Mesendoderm (in vitro differentiated cells): ENCODE measurements at regions not wholly inside any gene's neighbourhood (a gene's known extent, or its start where the extent isn't known, plus 50 kb on each side); places are given as distances from the start of the nearest gene placed in this dataset.
A peak's percentile ranks its signal among the peaks of the same experiment; 100 is the strongest.

Source experiments
- DNase-seq: peaks from one replicate; pipeline ENCODE4 v3.0.0; 2013
- H2AK5ac ChIP-seq: 2 replicates; pipeline ENCODE4 v1.6.1; 2013; ENCODE audit warnings: low read length, inconsistent platforms
- H2BK120ac ChIP-seq: 2 replicates; pipeline ENCODE4 v1.6.1; 2013; ENCODE audit warnings: low read depth, mild to moderate bottlenecking, low read length, moderate library complexity, mixed read lengths
- H2BK15ac ChIP-seq: replicated peaks from 2 replicates; pipeline ENCODE4 v1.6.1; 2013; ENCODE audit warnings: low read depth, mild to moderate bottlenecking, moderate library complexity
- H2BK5ac ChIP-seq: 2 replicates; pipeline ENCODE4 v1.6.1; 2013; ENCODE audit warnings: low read length, inconsistent platforms
- H3K18ac ChIP-seq: 2 replicates; pipeline ENCODE4 v1.6.1; 2013; ENCODE audit warnings: mild to moderate bottlenecking, low read length, mixed read lengths
- H3K23ac ChIP-seq: one replicate; pipeline ENCODE4 v1.6.1; 2013; ENCODE audit warnings: low read length
- H3K27ac ChIP-seq: 2 replicates; pipeline ENCODE4 v1.5.1; 2013; ENCODE audit warnings: low read depth, mild to moderate bottlenecking, inconsistent platforms, low read length, moderate library complexity
- H3K27me3 ChIP-seq: 2 replicates; pipeline ENCODE4 v1.6.1; 2013; ENCODE audit warnings: low read length, control low read depth, mild to moderate bottlenecking, inconsistent platforms; ENCODE audit not compliant: insufficient read depth, poor library complexity
- H3K36me3 ChIP-seq: 2 replicates; pipeline ENCODE4 v1.6.1; 2013; ENCODE audit warnings: low read length, inconsistent platforms; ENCODE audit not compliant: control insufficient read depth, insufficient read depth
- H3K4ac ChIP-seq: one replicate; pipeline ENCODE4 v1.6.1; 2013; ENCODE audit warnings: low read depth, mild to moderate bottlenecking, low read length, moderate library complexity
- H3K4me1 ChIP-seq: 2 replicates; pipeline ENCODE4 v1.6.1; 2013; ENCODE audit warnings: low read depth, low read length, inconsistent platforms; ENCODE audit not compliant: control insufficient read depth
- H3K4me2 ChIP-seq: 2 replicates; pipeline ENCODE4 v1.6.1; 2013; ENCODE audit warnings: low read length
- H3K4me3 ChIP-seq: 2 replicates; pipeline ENCODE4 v1.5.1; 2013; ENCODE audit warnings: mild to moderate bottlenecking, low read length
- H3K56ac ChIP-seq: one replicate; pipeline ENCODE4 v1.6.1; 2013; ENCODE audit warnings: low read length
- H3K79me1 ChIP-seq: 2 replicates; pipeline ENCODE4 v1.6.1; 2013; ENCODE audit warnings: low read length, inconsistent platforms
- H3K79me2 ChIP-seq: 2 replicates; pipeline ENCODE4 v1.6.1; 2013; ENCODE audit warnings: mild to moderate bottlenecking, low read length; ENCODE audit not compliant: control insufficient read depth, insufficient read depth
- H3K9ac ChIP-seq: 2 replicates; pipeline ENCODE4 v1.6.1; 2013; ENCODE audit warnings: low read length, inconsistent platforms
- H4K5ac ChIP-seq: one replicate; pipeline ENCODE4 v1.6.1; 2013; ENCODE audit warnings: low read length
- H4K8ac ChIP-seq: one replicate; pipeline ENCODE4 v1.6.1; 2013; ENCODE audit warnings: low read depth, mild to moderate bottlenecking, control low read depth, low read length, moderate library complexity
- WGBS: extraction: QIAGEN DNeasy Blood & Tissue Kit; methylation state at CpG from one replicate; pipeline ENCODE4 v1.1.7; 2013; ENCODE audit warnings: low lambda C conversion rate, missing lambda C conversion rate; ENCODE audit not compliant: insufficient coverage; ENCODE audit errors: extremely low coverage; 5-methylcytosine and 5-hydroxymethylcytosine counted together

DNA sequence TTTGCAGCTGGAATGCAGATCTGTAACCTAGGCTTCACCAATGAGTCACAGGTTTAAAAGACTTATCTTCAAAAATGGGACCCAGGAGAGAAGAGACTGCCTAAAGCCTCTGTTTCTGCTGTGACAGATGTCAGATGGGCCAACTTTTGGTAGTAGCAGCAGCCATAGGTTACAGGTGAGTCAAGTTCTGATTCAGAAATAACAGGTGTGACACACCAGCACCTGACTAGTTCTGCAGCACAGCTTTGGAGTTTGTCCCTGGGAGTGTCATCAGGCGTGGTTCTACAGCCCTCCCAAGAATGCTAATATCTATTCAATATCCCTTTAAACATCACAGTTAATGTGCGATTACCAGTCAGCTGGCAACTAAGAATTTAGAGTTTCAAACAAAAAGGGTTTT is 121.9 kb upstream of the BTN3A2 start:
- H3K27ac ChIP-seq = no peak overlapping the region
- H3K36me3 ChIP-seq = no peaks in the 10 kb centered on the region
- H2AK5ac ChIP-seq = no peak overlapping the region

DNA sequence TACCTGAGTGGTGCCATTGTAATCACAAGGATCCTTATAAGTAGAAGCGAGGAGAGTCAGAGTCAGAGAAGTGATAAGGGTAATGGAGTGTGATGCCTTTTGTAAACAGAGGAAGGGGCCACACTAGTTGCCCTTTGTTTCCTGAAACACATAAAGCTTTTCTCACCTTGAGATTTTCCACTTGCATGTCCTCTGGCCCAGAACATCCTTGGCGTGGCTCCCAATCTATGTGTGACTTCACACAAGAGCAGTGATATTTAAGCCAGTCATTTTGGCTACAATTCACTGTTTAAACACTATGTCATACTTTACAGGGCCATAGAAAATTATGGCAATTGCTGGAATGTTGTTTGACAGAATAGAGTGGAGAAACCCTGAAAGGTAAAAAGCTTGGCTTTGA is 121.2 kb upstream of the BTN3A2 start:
- WGBS = no CpG with 5 or more reads among the region's 2 CpGs
- H3K4me3 ChIP-seq = no peak overlapping the region
- no peak overlapping the region for H2BK15ac ChIP-seq
- no peaks in the 10 kb centered on the region for H3K27me3 ChIP-seq
- no peak overlapping the region for H4K5ac ChIP-seq
- peaks cover 8% of the 10 kb centered on the region for H3K4me1 ChIP-seq
- H2BK5ac ChIP-seq = no peak overlapping the region
- H3K4ac ChIP-seq = no peak overlapping the region
- no peaks in the 10 kb centered on the region for H3K36me3 ChIP-seq
- no peak overlapping the region for H2AK5ac ChIP-seq
- no peak overlapping the region for H3K4me2 ChIP-seq
- H3K27ac ChIP-seq = no peak overlapping the region
- no peak overlapping the region for H3K9ac ChIP-seq
- peak overlapping the region; percentile 62 for H3K18ac ChIP-seq
- H3K79me2 ChIP-seq = no peaks in the 10 kb centered on the region
- no peaks in the 10 kb centered on the region for H3K79me1 ChIP-seq
- no peak overlapping the region for H3K56ac ChIP-seq
- DNase-seq = peak; percentile 86
- no peak overlapping the region for H4K8ac ChIP-seq
- no peak overlapping the region for H3K23ac ChIP-seq
- no peak overlapping the region for H2BK120ac ChIP-seq

More for the DNA sequence above, 121.9 kb upstream of the BTN3A2 start:
- no peaks in the 10 kb centered on the region for H3K79me2 ChIP-seq
- H2BK120ac ChIP-seq = no peak overlapping the region
- H3K4ac ChIP-seq = no peak overlapping the region
- no peak overlapping the region for H4K5ac ChIP-seq
- no peaks in the 10 kb centered on the region for H3K27me3 ChIP-seq
- WGBS = no CpG with 5 or more reads among the region's 2 CpGs
- no peak overlapping the region for H3K9ac ChIP-seq
- H3K4me1 ChIP-seq = peaks cover 8% of the 10 kb centered on the region
- no peaks in the 10 kb centered on the region for H3K79me1 ChIP-seq
- H3K56ac ChIP-seq = no peak overlapping the region
- no peak overlapping the region for H3K18ac ChIP-seq
- peak; percentile 56 for DNase-seq
- H2BK15ac ChIP-seq = no peak overlapping the region
- no peak overlapping the region for H3K4me3 ChIP-seq
- H2BK5ac ChIP-seq = no peak overlapping the region
- no peak overlapping the region for H3K23ac ChIP-seq
- H3K4me2 ChIP-seq = no peak overlapping the region
- H4K8ac ChIP-seq = no peak overlapping the region

DNA sequence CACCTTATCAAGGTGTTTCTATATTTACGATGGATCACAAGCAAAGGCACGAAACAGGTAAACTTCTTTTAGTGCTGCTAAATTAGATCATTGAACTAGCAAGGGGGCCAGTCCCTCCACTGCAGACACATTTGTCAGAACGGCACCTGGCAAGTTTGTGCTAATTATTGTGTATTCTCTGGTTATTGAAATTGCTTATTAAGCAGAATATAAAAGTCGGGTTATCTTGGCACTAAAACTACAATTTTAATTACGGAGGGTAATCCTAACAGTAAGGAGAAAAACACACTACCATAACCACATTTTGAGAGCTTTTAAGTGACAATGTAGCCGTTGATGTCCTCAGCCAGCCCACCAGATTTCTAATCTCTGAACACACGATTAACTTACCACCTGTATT is 118.9 kb upstream of the BTN3A2 start:
- Histone ChIP-seq H3K79me1 (no peaks in the 10 kb centered on the region), H3K79me2 (no peaks in the 10 kb centered on the region), H2BK5ac (no peak overlapping the region), H3K4me3 (no peak overlapping the region), H3K23ac (no peak overlapping the region), H3K4ac (no peak overlapping the region), H3K56ac (no peak overlapping the region), H3K27me3 (no peaks in the 10 kb centered on the region), H2BK15ac (peak overlapping the region; percentile 59), H4K5ac (no peak overlapping the region), H3K9ac (no peak overlapping the region), H2AK5ac (no peak overlapping the region), H2BK120ac (no peak overlapping the region), H3K4me2 (no peak overlapping the region), H3K4me1 (peaks cover 8% of the 10 kb centered on the region), H3K18ac (no peak overlapping the region), H3K36me3 (no peaks in the 10 kb centered on the region), H4K8ac (no peak overlapping the region), H3K27ac (no peak overlapping the region)
- DNase-seq = no peak
- no CpG with 5 or more reads among the region's 7 CpGs for WGBS

DNA sequence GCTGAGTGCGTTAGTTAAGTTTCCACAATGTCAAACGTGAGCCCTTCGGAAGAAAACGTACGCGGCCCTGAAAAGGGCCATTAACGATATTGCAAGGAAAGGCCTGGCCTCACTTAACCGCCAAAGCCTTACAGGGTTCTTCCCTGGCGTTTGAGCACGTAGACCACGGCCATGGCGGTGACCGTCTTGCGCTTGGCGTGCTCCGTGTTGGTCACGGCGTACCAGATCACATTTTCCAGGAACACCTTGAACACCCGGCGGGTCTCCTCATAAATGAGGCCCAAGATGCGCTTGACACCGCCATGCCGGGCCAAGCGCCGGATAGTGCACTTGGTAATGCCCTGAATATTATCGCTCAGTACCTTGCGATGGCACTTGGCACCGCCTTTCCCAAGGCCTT is 118.4 kb upstream of the BTN3A2 start:
- Histone ChIP-seq H2BK120ac (no peak overlapping the region), H3K56ac (no peak overlapping the region), H3K27ac (no peak overlapping the region), H3K4me2 (no peak overlapping the region), H4K8ac (no peak overlapping the region), H3K4me1 (peaks cover 8% of the 10 kb centered on the region), H3K27me3 (no peaks in the 10 kb centered on the region), H3K18ac (no peak overlapping the region), H2BK15ac (no peak overlapping the region), H3K36me3 (no peaks in the 10 kb centered on the region), H3K9ac (no peak overlapping the region), H3K79me1 (no peaks in the 10 kb centered on the region), H2AK5ac (no peak overlapping the region), H4K5ac (no peak overlapping the region), H3K79me2 (no peaks in the 10 kb centered on the region), H2BK5ac (no peak overlapping the region), H3K4ac (no peak overlapping the region), H3K4me3 (no peak overlapping the region), H3K23ac (no peak overlapping the region)
- no peak for DNase-seq
- WGBS = no CpG with 5 or more reads among the region's 28 CpGs

DNA sequence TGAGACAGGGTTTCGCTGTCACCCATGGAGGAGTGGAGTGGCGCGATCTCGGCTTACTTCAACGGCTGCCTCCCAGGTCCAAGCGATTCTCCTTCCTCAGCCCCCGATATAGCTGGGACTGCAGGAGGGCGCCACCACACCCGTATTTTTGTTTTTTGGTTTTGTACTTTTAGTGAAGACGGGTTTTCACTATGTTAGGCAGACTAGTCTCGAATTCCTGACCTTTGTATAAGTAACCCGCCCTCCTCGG is 115.4 kb upstream of the BTN3A2 start:
- no peak overlapping the region for H2BK15ac ChIP-seq
- H3K4me2 ChIP-seq = peak overlapping the region; percentile 52
- H3K36me3 ChIP-seq = no peaks in the 10 kb centered on the region
- no CpG with 5 or more reads among the region's 13 CpGs for WGBS
- H3K27me3 ChIP-seq = no peaks in the 10 kb centered on the region
- DNase-seq = no peak
- peak overlapping the region; percentile 56 for H3K4me3 ChIP-seq
- peak overlapping the region; percentile 95 for H3K9ac ChIP-seq
- peaks cover 11% of the 10 kb centered on the region for H3K79me2 ChIP-seq
- H2BK120ac ChIP-seq = no peak overlapping the region
- H3K23ac ChIP-seq = no peak overlapping the region
- peak overlapping the region; percentile 91 for H3K56ac ChIP-seq
- peak overlapping the region; percentile 33 for H2BK5ac ChIP-seq
- no peaks in the 10 kb centered on the region for H3K79me1 ChIP-seq
- H2AK5ac ChIP-seq = no peak overlapping the region
- H3K18ac ChIP-seq = peak overlapping the region; percentile 81
- H3K4ac ChIP-seq = peak overlapping the region; percentile 79
- H4K5ac ChIP-seq = no peak overlapping the region
- H3K4me1 ChIP-seq = peaks cover 2% of the 10 kb centered on the region
- no peak overlapping the region for H4K8ac ChIP-seq
- peak overlapping the region; percentile 79 for H3K27ac ChIP-seq

DNA sequence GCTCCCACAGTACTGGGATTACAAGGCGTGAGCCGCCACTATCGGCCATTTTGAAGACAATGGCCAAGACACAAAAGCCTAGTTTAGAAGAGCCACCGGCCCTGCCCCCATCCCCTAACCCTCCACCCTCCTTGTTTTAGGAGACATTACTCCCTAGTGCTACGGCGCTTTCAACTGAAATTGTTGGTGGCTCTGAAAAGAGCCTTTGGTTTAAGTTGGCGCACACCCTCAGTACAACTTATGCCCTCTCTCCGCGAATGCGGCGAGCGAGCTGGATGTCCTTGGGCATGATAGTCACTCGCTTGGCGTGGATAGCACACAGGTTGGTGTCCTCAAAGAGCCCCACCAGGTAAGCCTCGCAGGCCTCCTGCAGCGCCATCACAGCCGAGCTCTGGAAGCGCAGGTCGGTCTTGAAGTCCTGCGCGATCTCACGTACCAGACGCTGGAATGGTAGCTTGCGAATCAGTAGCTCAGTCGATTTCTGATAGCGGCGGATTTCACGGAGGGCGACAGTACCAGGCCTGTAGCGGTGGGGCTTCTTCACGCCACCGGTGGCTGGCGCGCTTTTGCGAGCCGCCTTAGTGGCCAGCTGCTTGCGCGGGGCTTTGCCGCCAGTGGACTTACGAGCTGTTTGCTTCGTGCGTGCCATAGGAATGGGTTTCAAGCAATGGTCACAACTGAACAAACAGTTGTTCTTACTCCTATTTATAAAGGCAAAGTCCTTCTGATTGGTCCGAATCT is 114.9 kb upstream of the BTN3A2 start:
- peak; percentile 95 for DNase-seq
- peak overlapping the region; percentile 91 for H3K56ac ChIP-seq
- peak overlapping the region; percentile 79 for H3K27ac ChIP-seq
- no peaks in the 10 kb centered on the region for H3K36me3 ChIP-seq
- H3K4ac ChIP-seq = peak overlapping the region; percentile 79
- H2BK5ac ChIP-seq = peak overlapping the region; percentile 33
- H3K79me1 ChIP-seq = no peaks in the 10 kb centered on the region
- H4K8ac ChIP-seq = no peak overlapping the region
- peaks cover 11% of the 10 kb centered on the region for H3K79me2 ChIP-seq
- H3K4me2 ChIP-seq = peak overlapping the region; percentile 52
- no CpG with 5 or more reads among the region's 43 CpGs for WGBS
- H2AK5ac ChIP-seq = no peak overlapping the region
- peaks cover under 1% of the 10 kb centered on the region for H3K4me1 ChIP-seq
- no peak overlapping the region for H3K23ac ChIP-seq
- no peak overlapping the region for H2BK120ac ChIP-seq
- peak overlapping the region; percentile 81 for H3K18ac ChIP-seq
- no peak overlapping the region for H4K5ac ChIP-seq
- no peak overlapping the region for H2BK15ac ChIP-seq
- H3K4me3 ChIP-seq = peak overlapping the region; percentile 56
- no peaks in the 10 kb centered on the region for H3K27me3 ChIP-seq
- peak overlapping the region; percentile 95 for H3K9ac ChIP-seq
